ENCODE measurements at regions not wholly inside any gene's neighbourhood (a gene's known extent, or its start where the extent isn't known, plus 50 kb on each side); places are given as distances from the start of the nearest gene placed in this dataset.

- H3K36me3 ChIP-seq: no peaks in the 10 kb centered on the region
- H3K27me3 ChIP-seq: no peaks in the 10 kb centered on the region
- no peaks in the 10 kb centered on the region for H3K4me1 ChIP-seq (ENCODE audit: low read depth)
- no peak overlapping the region for H3K4me3 ChIP-seq
- no peak for TF ChIP-seq CTCF (IDR thresholded peaks at IDR 0.05; ENCODE audit: low read depth, low read length)
- H3K9me3 ChIP-seq (ENCODE audit: low read depth): no peaks in the 10 kb centered on the region
- H3K27ac ChIP-seq: no peak overlapping the region
- DNase-seq (ENCODE audit: low read depth in 1 of 2, low spot score in 1 of 2): no peak
These were observed 79.1 kb downstream of the CTH start for GRCh38 chr1:70490153-70490552.

DNA sequence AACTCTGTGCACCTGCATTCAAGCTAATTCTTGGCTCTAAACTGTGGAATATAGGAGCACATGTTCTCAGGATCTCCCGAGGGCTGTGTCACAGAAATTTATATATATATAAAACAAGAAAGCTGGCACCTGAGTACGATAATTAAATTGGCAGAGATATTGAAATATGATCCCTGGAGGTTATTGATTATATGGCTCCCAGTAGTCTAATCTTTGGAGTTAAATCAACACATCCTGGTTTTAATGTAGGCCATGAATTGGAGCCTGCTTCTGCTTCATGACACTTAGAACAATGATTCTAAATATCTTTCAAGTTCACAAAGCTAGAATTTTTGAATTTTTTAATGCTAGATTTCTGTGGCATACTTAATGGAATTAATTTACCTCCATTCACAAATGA, 84.3 kb downstream of the CTH start:
- DNase-seq (ENCODE audit: low read depth in 1 of 2, low spot score in 1 of 2): no peak
- no peak overlapping the region for H3K4me3 ChIP-seq
- no peak for TF ChIP-seq CTCF (IDR thresholded peaks at IDR 0.05; ENCODE audit: low read depth, low read length)

DNA sequence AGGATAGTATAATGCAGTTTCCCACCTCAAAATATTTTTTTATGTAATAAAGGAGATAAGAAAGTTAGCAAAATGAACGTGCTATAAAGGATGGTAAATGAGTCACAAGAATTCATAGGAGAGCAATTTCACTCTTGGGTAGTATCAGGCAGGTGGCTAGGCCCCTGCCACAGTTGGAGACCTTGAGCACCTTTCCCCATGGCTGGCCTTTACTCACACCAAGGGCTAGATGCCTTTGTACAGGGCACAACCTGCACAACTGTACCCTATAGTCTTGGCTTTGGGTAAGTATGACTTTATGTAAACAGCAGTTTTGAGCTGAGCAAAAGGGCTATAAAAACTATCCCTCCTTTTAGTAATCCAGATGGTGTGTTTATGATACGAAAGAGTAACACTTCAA, 85.1 kb downstream of the CTH start:
- no peak overlapping the region for H3K27ac ChIP-seq
- H3K36me3 ChIP-seq: no peaks in the 10 kb centered on the region
- DNase-seq (ENCODE audit: low read depth in 1 of 2, low spot score in 1 of 2): no peak
- no peaks in the 10 kb centered on the region for H3K9me3 ChIP-seq (ENCODE audit: low read depth)
- H3K4me1 ChIP-seq (ENCODE audit: low read depth): no peaks in the 10 kb centered on the region
- no peaks in the 10 kb centered on the region for H3K27me3 ChIP-seq
- H3K4me3 ChIP-seq: no peak overlapping the region
- TF ChIP-seq CTCF (IDR thresholded peaks at IDR 0.05; ENCODE audit: low read depth, low read length): no peak

More for the DNA sequence above, 84.3 kb downstream of the CTH start:
- Histone ChIP-seq H3K27me3 (no peaks in the 10 kb centered on the region), H3K27ac (no peak overlapping the region), H3K9me3 (ENCODE audit: low read depth) (no peaks in the 10 kb centered on the region), H3K4me1 (ENCODE audit: low read depth) (no peaks in the 10 kb centered on the region), H3K36me3 (no peaks in the 10 kb centered on the region)

DNA sequence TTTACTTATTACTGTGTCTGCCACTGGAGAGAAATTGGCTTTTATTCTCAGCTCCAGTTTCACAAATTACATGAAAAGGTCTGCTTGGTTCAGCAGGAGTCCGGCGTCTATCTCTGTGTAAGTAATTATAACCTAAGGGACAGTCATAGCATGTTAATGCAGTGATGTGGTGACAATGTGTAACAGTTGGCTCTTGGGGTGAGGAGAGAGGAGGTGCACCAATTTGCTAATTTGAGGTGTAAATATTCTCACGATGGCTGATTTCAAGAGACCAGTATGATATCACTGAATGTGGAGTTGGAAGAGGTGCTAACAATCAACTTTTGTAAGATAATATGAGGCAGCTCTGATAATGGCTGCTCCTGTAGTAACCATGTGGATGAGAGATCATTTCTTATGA, 86.1 kb downstream of the CTH start:
- no peak for DNase-seq (ENCODE audit: low read depth in 1 of 2, low spot score in 1 of 2)
- no peaks in the 10 kb centered on the region for H3K27me3 ChIP-seq
- TF ChIP-seq CTCF (IDR thresholded peaks at IDR 0.05; ENCODE audit: low read depth, low read length): no peak
- no peak overlapping the region for H3K27ac ChIP-seq
- no peaks in the 10 kb centered on the region for H3K36me3 ChIP-seq
- H3K9me3 ChIP-seq (ENCODE audit: low read depth): no peaks in the 10 kb centered on the region
- H3K4me3 ChIP-seq: no peak overlapping the region
- H3K4me1 ChIP-seq (ENCODE audit: low read depth): no peaks in the 10 kb centered on the region

GRCh38 chr1:70498666-70499065, 87.6 kb downstream of the CTH start:
- H3K36me3 ChIP-seq: no peaks in the 10 kb centered on the region
- TF ChIP-seq CTCF (IDR thresholded peaks at IDR 0.05; ENCODE audit: low read depth, low read length): no peak
- no peak overlapping the region for H3K4me3 ChIP-seq
- no peak for DNase-seq (ENCODE audit: low read depth in 1 of 2, low spot score in 1 of 2)
- no peak overlapping the region for H3K27ac ChIP-seq
- H3K27me3 ChIP-seq: no peaks in the 10 kb centered on the region
- no peaks in the 10 kb centered on the region for H3K4me1 ChIP-seq (ENCODE audit: low read depth)
- no peaks in the 10 kb centered on the region for H3K9me3 ChIP-seq (ENCODE audit: low read depth)

DNA sequence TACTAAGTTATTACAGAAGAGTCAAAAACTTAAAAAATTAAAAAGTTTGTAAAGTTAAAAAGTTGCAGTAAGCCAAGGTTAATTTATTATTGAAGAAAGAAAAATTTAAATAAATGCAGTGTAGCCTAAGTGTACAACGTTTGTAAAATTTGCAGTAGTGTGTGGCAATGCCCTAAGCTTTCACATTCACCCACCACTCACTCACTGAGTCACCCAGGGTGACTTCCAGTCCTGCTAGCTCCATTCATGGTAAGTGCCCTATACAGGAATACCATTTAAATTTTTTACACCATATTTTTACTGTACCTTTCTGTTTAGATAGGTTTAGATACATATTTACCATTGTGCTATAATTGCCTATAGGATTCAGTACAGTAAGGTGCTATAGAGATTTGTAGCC, 88.6 kb downstream of the CTH start:
- TF ChIP-seq CTCF (IDR thresholded peaks at IDR 0.05; ENCODE audit: low read depth, low read length): no peak
- Histone ChIP-seq H3K9me3 (ENCODE audit: low read depth) (no peaks in the 10 kb centered on the region), H3K27ac (no peak overlapping the region), H3K4me1 (ENCODE audit: low read depth) (no peaks in the 10 kb centered on the region), H3K36me3 (no peaks in the 10 kb centered on the region), H3K27me3 (no peaks in the 10 kb centered on the region), H3K4me3 (no peak overlapping the region)
- no peak for DNase-seq (ENCODE audit: low read depth in 1 of 2, low spot score in 1 of 2)
